ENCODE measurements at regions not wholly inside any gene's neighbourhood (a gene's known extent, or its start where the extent isn't known, plus 50 kb on each side); places are given as distances from the start of the nearest gene placed in this dataset.

GRCh38 chr3:18071833-18072232, 329.4 kb upstream of the TBC1D5 start:
- DNase-seq: no peak

- DNase-seq: no peak
Observed at GRCh38 chr3:18070944-18071343, 328.5 kb upstream of the TBC1D5 start.

- DNase-seq: no peak
Observed at GRCh38 chr3:18070231-18070630, 327.8 kb upstream of the TBC1D5 start.

GRCh38 chr3:18069568-18069967, 327.1 kb upstream of the TBC1D5 start:
- DNase-seq: no peak

GRCh38 chr3:18066899-18067582, 324.6 kb upstream of the TBC1D5 start:
- no peak for DNase-seq

GRCh38 chr3:18064586-18064985, 322.2 kb upstream of the TBC1D5 start:
- no peak for DNase-seq

GRCh38 chr3:18062657-18063025, 320.2 kb upstream of the TBC1D5 start:
- no peak for DNase-seq

- DNase-seq: no peak
Observed at GRCh38 chr3:18061737-18062656, 319.6 kb upstream of the TBC1D5 start.

- DNase-seq: no peak
Observed at GRCh38 chr3:18058666-18059065, 316.2 kb upstream of the TBC1D5 start.

- no peak for DNase-seq
Observed at GRCh38 chr3:18057471-18058091, 315.1 kb upstream of the TBC1D5 start.

GRCh38 chr3:18054625-18055024, 312.2 kb upstream of the TBC1D5 start:
- DNase-seq: no peak

GRCh38 chr3:18051306-18051705, 308.9 kb upstream of the TBC1D5 start:
- no peak for DNase-seq

GRCh38 chr3:18049096-18049495, 306.7 kb upstream of the TBC1D5 start:
- no peak for DNase-seq

GRCh38 chr3:18047052-18047451, 304.6 kb upstream of the TBC1D5 start:
- no peak for DNase-seq

- DNase-seq: no peak
Observed at GRCh38 chr3:18046131-18046915, 303.9 kb upstream of the TBC1D5 start.

- DNase-seq: no peak
Observed at GRCh38 chr3:18044971-18045880, 302.8 kb upstream of the TBC1D5 start.

- DNase-seq: no peak
Observed at GRCh38 chr3:18044191-18044590, 301.8 kb upstream of the TBC1D5 start.

GRCh38 chr3:18036450-18036815, 294.0 kb upstream of the TBC1D5 start:
- DNase-seq: no peak

- DNase-seq: no peak
Observed at GRCh38 chr3:18035641-18036449, 293.4 kb upstream of the TBC1D5 start.

- no peak for DNase-seq
Observed at GRCh38 chr3:18033581-18034108, 291.2 kb upstream of the TBC1D5 start.

GRCh38 chr3:18030371-18030870, 288.0 kb upstream of the TBC1D5 start:
- DNase-seq: no peak
